Central memory CD8-positive, alpha-beta T cell (primary cell): ENCODE measurements at regions not wholly inside any gene's neighbourhood (a gene's known extent, or its start where the extent isn't known, plus 50 kb on each side); places are given as distances from the start of the nearest gene placed in this dataset.

ENCODE experiments used
- ATAC-seq: fragments of 150-1000 bp; cut with Tn5 transposase; replicated peaks from 2 replicates; pipeline ENCODE4 v1.10.0; 2022; ENCODE audit warnings: mild to moderate bottlenecking, moderate FRiP score, moderate number of reproducible peaks; ENCODE audit not compliant: poor library complexity, severe bottlenecking; ENCODE audit errors: extremely low read depth
- DNase-seq, 2 donors: peaks; one replicate each; pipeline ENCODE4 v3.0.0; 2021; ENCODE audit warnings: low spot score in 2 of 2
- H3K27ac Mint-ChIP-seq: one replicate; pipeline ENCODE4 v1.8.0; 2022; ENCODE audit warnings: low read depth, mild to moderate bottlenecking, moderate library complexity, mixed read lengths
- H3K27me3 Mint-ChIP-seq: one replicate; pipeline ENCODE4 v1.8.0; 2022; ENCODE audit warnings: mixed read lengths
- H3K36me3 Mint-ChIP-seq: one replicate; pipeline ENCODE4 v1.8.0; 2022; ENCODE audit warnings: mild to moderate bottlenecking, moderate library complexity, mixed read lengths; ENCODE audit not compliant: insufficient read depth
- H3K4me1 Mint-ChIP-seq: one replicate; pipeline ENCODE4 v1.8.0; 2022; ENCODE audit warnings: mixed read lengths
- H3K4me3 Mint-ChIP-seq: one replicate; pipeline ENCODE4 v1.8.0; 2022; ENCODE audit warnings: mild to moderate bottlenecking, moderate library complexity, mixed read lengths
- H3K9me3 Mint-ChIP-seq: one replicate; pipeline ENCODE4 v1.8.0; 2022; ENCODE audit warnings: mixed read lengths

GRCh38 chr14:75361041-75361440, 66.8 kb upstream of the JDP2 start:
- ATAC-seq (no peak), DNase-seq (no peak)
- peaks cover 17% of the 10 kb centered on the region for H3K27me3 Mint-ChIP-seq
- no peaks in the 10 kb centered on the region for H3K9me3 Mint-ChIP-seq
- peaks cover 1% of the 10 kb centered on the region for H3K36me3 Mint-ChIP-seq
- no peak overlapping the region for H3K27ac Mint-ChIP-seq
- no peak overlapping the region for H3K4me3 Mint-ChIP-seq
- no peaks in the 10 kb centered on the region for H3K4me1 Mint-ChIP-seq

- no peak overlapping the region for H3K27ac Mint-ChIP-seq
- no peaks in the 10 kb centered on the region for H3K4me1 Mint-ChIP-seq
- ATAC-seq (no peak), DNase-seq (no peak)
- H3K9me3 Mint-ChIP-seq = no peaks in the 10 kb centered on the region
- peaks cover 1% of the 10 kb centered on the region for H3K36me3 Mint-ChIP-seq
- peaks cover 17% of the 10 kb centered on the region for H3K27me3 Mint-ChIP-seq
- no peak overlapping the region for H3K4me3 Mint-ChIP-seq
These were observed 65.9 kb upstream of the JDP2 start for GRCh38 chr14:75361751-75362433.

GRCh38 chr14:75363130-75363529, 64.7 kb upstream of the JDP2 start:
- no peaks in the 10 kb centered on the region for H3K4me1 Mint-ChIP-seq
- H3K27ac Mint-ChIP-seq = no peak overlapping the region
- DNase-seq = no peak
- H3K36me3 Mint-ChIP-seq = peaks cover 1% of the 10 kb centered on the region
- peaks cover 17% of the 10 kb centered on the region for H3K27me3 Mint-ChIP-seq
- H3K9me3 Mint-ChIP-seq = no peaks in the 10 kb centered on the region
- H3K4me3 Mint-ChIP-seq = no peak overlapping the region
- no peak for ATAC-seq

- H3K27ac Mint-ChIP-seq = no peak overlapping the region
- no peak for DNase-seq
- no peak for ATAC-seq
- H3K9me3 Mint-ChIP-seq = no peaks in the 10 kb centered on the region
- peaks cover 17% of the 10 kb centered on the region for H3K27me3 Mint-ChIP-seq
- peaks cover 1% of the 10 kb centered on the region for H3K36me3 Mint-ChIP-seq
- no peak overlapping the region for H3K4me3 Mint-ChIP-seq
- H3K4me1 Mint-ChIP-seq = no peaks in the 10 kb centered on the region
These were observed 64.1 kb upstream of the JDP2 start for GRCh38 chr14:75363570-75364227.

GRCh38 chr14:75365116-75365515, 62.7 kb upstream of the JDP2 start:
- no peak for ATAC-seq

DNA sequence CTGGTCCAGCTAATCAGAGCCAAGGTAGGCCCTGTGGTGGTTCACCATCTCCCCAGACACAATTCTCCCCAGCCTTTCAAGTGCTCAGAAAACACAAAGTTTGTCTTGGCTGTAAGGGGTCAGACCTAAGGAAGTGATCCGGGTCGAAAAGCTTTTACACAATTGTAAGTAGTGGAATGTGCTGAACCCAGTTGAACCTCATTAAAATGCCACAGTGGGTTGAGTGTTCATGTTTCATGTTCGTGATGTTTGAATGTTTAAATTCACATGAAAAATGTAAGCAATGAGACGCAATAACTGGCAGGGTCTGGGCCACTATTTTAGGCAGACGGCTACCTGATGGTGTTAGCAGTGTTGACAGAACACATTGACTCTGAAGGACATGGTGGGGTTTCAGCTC, 60.9 kb upstream of the JDP2 start:
- no peak for ATAC-seq
- Mint-ChIP-seq H3K27me3 (peaks cover 21% of the 10 kb centered on the region), H3K4me1 (no peaks in the 10 kb centered on the region), H3K27ac (no peak overlapping the region), H3K9me3 (no peaks in the 10 kb centered on the region), H3K4me3 (no peak overlapping the region), H3K36me3 (peaks cover 2% of the 10 kb centered on the region)
- DNase-seq = no peak

More at GRCh38 chr14:75365116-75365515, 62.7 kb upstream of the JDP2 start:
- Mint-ChIP-seq H3K9me3 (no peaks in the 10 kb centered on the region), H3K27me3 (peaks cover 17% of the 10 kb centered on the region), H3K4me3 (no peak overlapping the region), H3K27ac (no peak overlapping the region), H3K4me1 (no peaks in the 10 kb centered on the region), H3K36me3 (no peaks in the 10 kb centered on the region)
- DNase-seq = no peak

- Mint-ChIP-seq H3K9me3 (no peaks in the 10 kb centered on the region), H3K27ac (no peak overlapping the region), H3K4me1 (no peaks in the 10 kb centered on the region)
These were observed 59.5 kb upstream of the JDP2 start for GRCh38 chr14:75368333-75368732.

DNA sequence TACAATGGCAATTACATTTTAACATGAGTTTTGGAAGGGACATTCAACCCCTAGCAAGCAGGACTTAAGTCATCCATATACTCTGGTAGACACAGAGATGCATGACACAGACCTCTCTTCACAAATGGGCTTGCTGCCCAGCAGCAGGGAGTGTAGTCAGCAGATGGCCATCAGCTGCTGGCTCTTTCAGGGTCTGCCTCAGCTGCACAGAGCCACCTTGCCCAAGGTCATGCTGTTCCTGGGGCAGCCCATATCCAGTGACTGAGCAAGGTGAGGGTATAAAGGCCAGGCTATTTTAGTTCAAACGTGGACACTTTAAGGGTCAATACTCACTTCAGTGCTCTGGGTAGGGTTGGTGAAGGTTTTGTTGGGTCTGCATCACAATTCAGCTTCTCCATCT, 58.3 kb upstream of the JDP2 start:
- DNase-seq (no peak), ATAC-seq (no peak)
- H3K27ac Mint-ChIP-seq = no peak overlapping the region

More at GRCh38 chr14:75368333-75368732, 59.5 kb upstream of the JDP2 start:
- no peak for ATAC-seq
- no peak for DNase-seq
- H3K27me3 Mint-ChIP-seq = peaks cover 34% of the 10 kb centered on the region
- H3K4me3 Mint-ChIP-seq = no peak overlapping the region
- H3K36me3 Mint-ChIP-seq = peaks cover 2% of the 10 kb centered on the region

GRCh38 chr14:75370416-75371205, 57.2 kb upstream of the JDP2 start:
- Mint-ChIP-seq H3K4me3 (no peak overlapping the region), H3K27ac (no peak overlapping the region), H3K36me3 (peaks cover 2% of the 10 kb centered on the region), H3K27me3 (peaks cover 29% of the 10 kb centered on the region), H3K9me3 (no peaks in the 10 kb centered on the region), H3K4me1 (no peaks in the 10 kb centered on the region)
- ATAC-seq (no peak), DNase-seq (no peak)

More for the DNA sequence above, 58.3 kb upstream of the JDP2 start:
- Mint-ChIP-seq H3K9me3 (no peaks in the 10 kb centered on the region), H3K4me3 (no peak overlapping the region), H3K36me3 (peaks cover 2% of the 10 kb centered on the region), H3K4me1 (no peaks in the 10 kb centered on the region), H3K27me3 (peaks cover 30% of the 10 kb centered on the region)

- peaks cover 29% of the 10 kb centered on the region for H3K27me3 Mint-ChIP-seq
- DNase-seq = no peak
- no peak overlapping the region for H3K27ac Mint-ChIP-seq
- H3K4me1 Mint-ChIP-seq = no peaks in the 10 kb centered on the region
- no peak for ATAC-seq
- no peak overlapping the region for H3K4me3 Mint-ChIP-seq
- H3K36me3 Mint-ChIP-seq = peaks cover 2% of the 10 kb centered on the region
- no peaks in the 10 kb centered on the region for H3K9me3 Mint-ChIP-seq
These were observed 56.5 kb upstream of the JDP2 start for GRCh38 chr14:75371297-75371696.

GRCh38 chr14:75372260-75372659, 55.6 kb upstream of the JDP2 start:
- H3K4me3 Mint-ChIP-seq = no peak overlapping the region
- no peaks in the 10 kb centered on the region for H3K9me3 Mint-ChIP-seq
- no peaks in the 10 kb centered on the region for H3K4me1 Mint-ChIP-seq
- no peak for ATAC-seq
- no peak for DNase-seq
- H3K36me3 Mint-ChIP-seq = peaks cover 2% of the 10 kb centered on the region
- H3K27ac Mint-ChIP-seq = no peak overlapping the region
- H3K27me3 Mint-ChIP-seq = peaks cover 29% of the 10 kb centered on the region

- no peaks in the 10 kb centered on the region for H3K9me3 Mint-ChIP-seq
- H3K27ac Mint-ChIP-seq = no peak overlapping the region
- no peak for DNase-seq
- H3K36me3 Mint-ChIP-seq = peaks cover 2% of the 10 kb centered on the region
- no peak for ATAC-seq
- no peak overlapping the region for H3K4me3 Mint-ChIP-seq
- H3K27me3 Mint-ChIP-seq = peaks cover 29% of the 10 kb centered on the region
- H3K4me1 Mint-ChIP-seq = no peaks in the 10 kb centered on the region
These were observed 54.7 kb upstream of the JDP2 start for GRCh38 chr14:75373133-75373532.

DNA sequence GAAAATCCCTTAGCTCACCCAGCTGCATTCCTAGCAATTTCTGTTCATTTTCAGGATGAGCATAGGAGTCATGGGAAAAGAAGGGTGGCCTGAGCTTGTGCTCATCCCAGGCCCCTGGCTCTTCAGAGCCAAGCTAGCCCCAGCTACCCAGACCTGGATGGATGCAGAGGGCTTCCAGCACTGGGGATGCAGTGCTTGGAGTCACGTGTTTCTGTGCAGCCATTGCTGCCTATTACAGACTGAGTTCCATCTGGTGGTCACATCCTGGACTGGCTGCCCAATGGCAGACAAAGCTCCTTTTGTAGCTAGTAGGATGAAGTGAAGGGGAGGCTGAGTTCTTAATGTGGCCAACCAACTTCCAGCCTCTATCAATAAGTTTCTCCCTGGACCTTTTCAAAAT, 54.2 kb upstream of the JDP2 start:
- H3K27me3 Mint-ChIP-seq = peaks cover 29% of the 10 kb centered on the region
- DNase-seq = no peak

More for the DNA sequence above, 54.2 kb upstream of the JDP2 start:
- H3K27ac Mint-ChIP-seq = no peak overlapping the region
- ATAC-seq = no peak
- no peaks in the 10 kb centered on the region for H3K4me1 Mint-ChIP-seq
- peaks cover 2% of the 10 kb centered on the region for H3K36me3 Mint-ChIP-seq
- no peaks in the 10 kb centered on the region for H3K9me3 Mint-ChIP-seq
- H3K4me3 Mint-ChIP-seq = no peak overlapping the region
